LNCaP clone FGC (cell line): ENCODE measurements at regions not wholly inside any gene's neighbourhood (a gene's known extent, or its start where the extent isn't known, plus 50 kb on each side); places are given as distances from the start of the nearest gene placed in this dataset.

Experiments used
- DNase-seq: peaks from one replicate; pipeline ENCODE4 v3.0.0-alpha.2; 2011; ENCODE audit warnings: low read depth
- H3K4me3 ChIP-seq: 2 replicates; pipeline ENCODE4 v1.5.1; 2011; ENCODE audit warnings: mild to moderate bottlenecking, low read depth, low read length, control low read depth
- TF ChIP-seq, protein P1 (sequence below): IDR thresholded peaks from 2 replicates; pipeline ENCODE4 v1.5.1; 2012; ENCODE audit warnings: mild to moderate bottlenecking; ENCODE audit not compliant: control insufficient read depth, insufficient read depth; ENCODE audit errors: extremely low read depth

DNA sequence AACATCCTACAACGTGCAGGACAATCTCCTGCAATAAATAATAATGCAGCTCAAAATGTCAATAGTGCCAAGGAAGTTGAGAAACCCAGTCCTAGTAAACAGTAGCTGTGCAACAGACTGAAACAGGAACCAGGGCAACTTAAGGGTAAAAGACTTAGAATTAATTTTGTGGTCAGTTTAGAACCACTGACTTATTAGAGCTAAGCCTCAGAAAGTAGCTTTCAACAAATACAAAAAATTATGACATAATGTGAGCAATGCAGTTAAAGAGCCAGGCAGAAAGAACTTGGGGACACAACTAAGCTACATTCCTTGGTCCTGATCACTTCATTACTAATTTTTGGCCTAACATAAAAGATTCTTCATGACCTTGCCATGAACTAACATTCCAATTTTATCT, 195.4 kb downstream of the MACC1 start:
- no peak for DNase-seq
- TF ChIP-seq, protein P1, sequence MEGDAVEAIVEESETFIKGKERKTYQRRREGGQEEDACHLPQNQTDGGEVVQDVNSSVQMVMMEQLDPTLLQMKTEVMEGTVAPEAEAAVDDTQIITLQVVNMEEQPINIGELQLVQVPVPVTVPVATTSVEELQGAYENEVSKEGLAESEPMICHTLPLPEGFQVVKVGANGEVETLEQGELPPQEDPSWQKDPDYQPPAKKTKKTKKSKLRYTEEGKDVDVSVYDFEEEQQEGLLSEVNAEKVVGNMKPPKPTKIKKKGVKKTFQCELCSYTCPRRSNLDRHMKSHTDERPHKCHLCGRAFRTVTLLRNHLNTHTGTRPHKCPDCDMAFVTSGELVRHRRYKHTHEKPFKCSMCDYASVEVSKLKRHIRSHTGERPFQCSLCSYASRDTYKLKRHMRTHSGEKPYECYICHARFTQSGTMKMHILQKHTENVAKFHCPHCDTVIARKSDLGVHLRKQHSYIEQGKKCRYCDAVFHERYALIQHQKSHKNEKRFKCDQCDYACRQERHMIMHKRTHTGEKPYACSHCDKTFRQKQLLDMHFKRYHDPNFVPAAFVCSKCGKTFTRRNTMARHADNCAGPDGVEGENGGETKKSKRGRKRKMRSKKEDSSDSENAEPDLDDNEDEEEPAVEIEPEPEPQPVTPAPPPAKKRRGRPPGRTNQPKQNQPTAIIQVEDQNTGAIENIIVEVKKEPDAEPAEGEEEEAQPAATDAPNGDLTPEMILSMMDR: no peak
- H3K4me3 ChIP-seq: no peak overlapping the region

DNA sequence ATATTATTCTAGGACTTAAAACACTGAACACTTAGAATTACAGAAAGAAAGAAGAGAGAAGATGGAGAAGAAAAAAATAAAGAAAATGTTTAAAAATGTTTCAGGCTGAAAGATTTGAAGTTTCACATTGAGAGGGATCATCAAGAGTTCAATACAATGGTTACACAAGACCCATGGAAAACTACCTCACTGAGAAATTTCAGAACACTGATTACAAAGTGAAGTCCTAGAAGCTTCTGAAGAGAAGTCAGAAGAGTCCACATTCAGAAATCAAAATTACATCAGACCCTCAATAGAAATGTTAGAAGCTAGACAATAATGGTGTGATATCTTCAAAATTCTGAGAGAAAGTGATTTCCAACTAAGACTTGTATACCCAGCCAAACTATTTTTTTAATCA, 196.1 kb downstream of the MACC1 start:
- TF ChIP-seq, protein P1: no peak
- DNase-seq: no peak
- no peak overlapping the region for H3K4me3 ChIP-seq

DNA sequence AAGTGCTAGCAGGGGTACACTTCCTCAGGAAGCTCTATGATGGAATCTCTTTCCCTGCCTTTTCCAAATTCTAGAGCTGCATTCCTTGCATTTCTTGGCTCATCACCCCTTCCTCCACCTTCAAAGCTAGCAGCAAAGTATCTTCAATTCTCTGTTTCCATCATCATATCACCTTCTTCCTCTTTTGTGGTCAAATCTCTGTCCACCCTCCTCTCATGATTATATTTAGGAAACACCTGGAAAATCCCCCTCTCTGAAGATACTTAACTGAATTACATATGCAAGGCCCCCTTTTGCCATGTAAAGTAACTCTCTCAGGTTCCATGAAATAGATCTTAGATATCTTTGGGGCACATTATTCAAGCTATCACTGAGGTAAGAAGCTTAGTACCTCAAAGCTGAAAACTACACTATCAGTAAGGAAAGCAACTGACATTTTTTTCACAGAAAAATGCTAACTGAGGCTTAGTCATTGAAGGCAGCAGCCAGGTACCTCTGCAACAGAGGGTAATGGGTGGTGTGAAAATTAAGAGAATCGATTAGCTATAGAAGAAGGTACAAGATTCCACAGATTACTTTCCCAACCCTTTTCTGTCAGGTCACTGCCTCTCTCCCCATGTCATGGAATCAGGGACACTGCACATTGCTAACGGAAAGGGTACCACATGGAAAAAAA, 197.3 kb downstream of the MACC1 start:
- H3K4me3 ChIP-seq: no peak overlapping the region
- TF ChIP-seq, protein P1: no peak
- DNase-seq: no peak

DNA sequence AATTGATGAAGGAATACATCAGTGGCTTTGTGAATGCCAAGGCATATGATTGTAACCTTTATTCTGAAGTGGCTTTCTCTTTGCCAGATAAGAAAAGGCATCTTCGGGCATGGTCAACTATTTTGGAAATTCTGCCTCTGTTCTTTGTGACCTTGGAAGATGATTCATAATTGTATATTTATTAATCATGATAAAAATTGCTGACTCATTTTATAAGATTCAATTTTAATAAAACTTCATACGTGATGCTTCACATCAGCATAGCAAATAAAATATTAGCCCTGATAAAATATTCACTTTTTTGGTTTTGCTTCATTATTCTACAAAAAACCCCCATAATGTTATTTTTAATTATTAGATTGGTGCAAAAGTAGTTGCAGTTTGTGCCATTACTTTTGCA, 200.5 kb downstream of the MACC1 start:
- TF ChIP-seq, protein P1: no peak
- H3K4me3 ChIP-seq: no peak overlapping the region
- no peak for DNase-seq

DNA sequence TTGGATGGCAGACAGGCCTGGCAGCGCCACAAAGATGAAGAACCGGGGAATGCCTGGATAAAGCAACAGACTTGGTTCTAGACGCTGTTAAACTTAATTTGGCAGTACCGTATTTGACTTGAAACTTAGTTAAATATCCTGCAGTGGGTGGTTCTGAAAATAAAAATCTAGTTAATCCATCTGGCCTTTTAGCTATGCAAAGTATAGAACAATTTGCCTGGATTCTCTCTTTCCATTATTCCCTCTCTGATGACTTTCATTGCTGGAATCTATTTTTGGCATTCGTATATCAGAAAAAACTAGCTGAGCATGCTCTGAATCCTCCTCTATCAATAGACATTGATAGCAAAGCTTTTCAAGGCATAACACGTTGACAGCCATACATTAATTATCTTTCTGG, 203.6 kb downstream of the MACC1 start:
- no peak overlapping the region for H3K4me3 ChIP-seq
- DNase-seq: no peak
- TF ChIP-seq, protein P1: no peak

DNA sequence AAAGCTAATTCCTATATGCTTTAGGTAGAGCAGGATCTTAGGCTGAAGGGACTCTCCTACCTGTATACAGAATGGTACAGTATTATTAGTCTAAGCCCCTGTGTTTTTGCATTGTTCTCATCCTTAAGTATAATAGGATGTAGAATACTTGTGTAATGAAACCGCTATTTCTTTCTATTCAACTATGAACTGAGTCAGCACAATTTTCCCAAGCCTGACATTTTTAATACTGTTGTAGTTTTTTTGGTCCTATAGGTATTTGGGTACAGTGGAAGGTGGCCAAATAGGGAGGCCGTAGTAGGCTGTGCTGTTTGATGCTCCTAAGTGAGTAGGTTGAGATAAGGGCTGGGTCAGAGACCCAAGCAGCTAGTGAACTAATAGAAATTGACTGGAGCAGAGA, 205.1 kb downstream of the MACC1 start:
- TF ChIP-seq, protein P1: no peak
- no peak overlapping the region for H3K4me3 ChIP-seq
- DNase-seq: no peak

DNA sequence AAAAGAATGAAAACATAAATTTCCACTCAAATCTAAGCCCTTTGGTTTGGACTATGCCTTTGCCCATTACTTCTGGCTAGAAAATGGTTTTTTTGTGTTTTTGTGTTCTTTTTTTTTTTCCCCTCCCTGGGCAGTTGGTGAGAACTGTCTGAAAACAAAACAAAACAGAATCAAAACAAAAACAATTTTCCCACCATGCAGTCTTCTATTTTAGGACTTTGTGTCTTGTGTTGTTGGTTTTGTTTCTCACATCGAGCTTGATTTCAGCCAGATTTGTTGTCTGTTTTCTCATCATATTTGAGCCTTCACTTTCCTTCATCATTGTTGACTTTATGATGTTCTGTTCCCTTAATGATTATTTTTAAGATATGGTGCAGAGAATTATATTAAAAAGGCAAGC, 206.3 kb downstream of the MACC1 start:
- no peak overlapping the region for H3K4me3 ChIP-seq
- TF ChIP-seq, protein P1: no peak
- no peak for DNase-seq
